ENCODE measurements at regions not wholly inside any gene's neighbourhood (a gene's known extent, or its start where the extent isn't known, plus 50 kb on each side); places are given as distances from the start of the nearest gene placed in this dataset.

DNA sequence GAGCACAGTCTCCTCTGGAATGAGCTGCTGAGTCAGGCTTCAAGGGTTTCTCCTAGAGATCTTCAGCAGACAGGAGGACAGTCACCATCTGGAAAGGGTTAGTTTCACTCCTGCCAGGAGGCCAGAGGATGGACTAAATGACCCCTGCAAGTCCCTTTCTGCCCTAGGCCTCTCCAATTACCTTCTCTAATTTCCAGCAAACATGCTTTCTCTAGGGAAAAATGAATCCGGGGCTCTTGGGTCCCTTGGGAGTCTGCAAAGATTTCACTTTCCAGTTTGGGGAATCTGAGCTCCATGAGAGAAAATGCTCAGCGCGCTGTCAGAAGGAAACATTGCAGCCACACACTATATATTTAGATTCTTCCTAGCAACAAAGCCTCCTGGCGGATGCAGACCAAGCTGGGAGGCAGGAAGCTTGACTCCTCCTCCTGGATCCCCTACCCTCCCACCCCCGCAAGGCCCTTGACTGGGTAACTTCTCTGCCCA, 184.4 kb upstream of the CCND2 start:
- SMC1A ChIA-PET (ENCODE audit: uncharacterized antibody, unreplicated experiment): interaction anchor here (0.9 to 1.6 kb wide), 2 partner anchors 18 to 173 kb away, joined by 4 read pairs; no protein-coding TSS in a partner anchor
- POLR2A ChIA-PET: no interaction called here
- no peaks in the 10 kb centered on the region for H3K79me2 ChIP-seq (ENCODE audit: control insufficient read depth, insufficient read depth, low read length)
- H3K4me1 ChIP-seq (ENCODE audit: control insufficient read depth, insufficient read depth, low read length): no peaks in the 10 kb centered on the region; the same call in 1 of the 2 replicates
- no peak overlapping the region for H2AFZ ChIP-seq (ENCODE audit: control insufficient read depth, low read depth, low read length)
- no peaks in the 10 kb centered on the region for H3K27me3 ChIP-seq (replicated peaks in 1 of 2; ENCODE audit: control insufficient read depth in 2 of 2, insufficient read depth in 2 of 2, low read length in 1 of 2)
- CTCF ChIA-PET: interaction anchor here (1.2 kb wide), 1 partner anchor 188 kb away, joined by 3 read pairs; no protein-coding TSS in a partner anchor
- no peaks in the 10 kb centered on the region for H4K20me1 ChIP-seq (ENCODE audit: control insufficient read depth, insufficient read depth)
- ATAC-seq: no peak
- intact Hi-C loops (cut with micrococcal nuclease; ENCODE audit: unreplicated experiment): no loop called here
- no peak overlapping the region for H3K27ac ChIP-seq (ENCODE audit: control insufficient read depth, insufficient read depth)
- no peak overlapping the region for H3K4me2 ChIP-seq (ENCODE audit: control insufficient read depth, insufficient read depth)
- no TSS peak for BruUV-seq (replicated peaks)
- FAIRE-seq: no peak
- no peaks in the 10 kb centered on the region for H3K9me3 ChIP-seq (replicated peaks; ENCODE audit: control insufficient read depth, insufficient read depth, low read length)
- RAD21 ChIA-PET (ENCODE audit: unreplicated experiment): no interaction called here
- no peaks in the 10 kb centered on the region for H3K36me3 ChIP-seq (ENCODE audit: control insufficient read depth in 2 of 2, insufficient read depth in 2 of 2, low read length in 1 of 2)
- 58% methylated on average over 5 of the region's 5 CpGs for WGBS (ENCODE audit: insufficient coverage, insufficient replicate concordance, low lambda C conversion rate, missing lambda C conversion rate)
- in situ Hi-C loops (cut with MboI): no loop called here
- DNase-seq (ENCODE audit: low read depth, low spot score): no peak
- H3K9ac ChIP-seq (ENCODE audit: control insufficient read depth, insufficient read depth, low read length): no peak overlapping the region
- no peak overlapping the region for H3K4me3 ChIP-seq
- no peak for TF ChIP-seq CREB1 (IDR thresholded peaks at IDR 0.05; ENCODE audit: low read depth)
- TF ChIP-seq MLLT1 (IDR thresholded peaks at IDR 0.05): no peak
- no peak for TF ChIP-seq NBN (IDR thresholded peaks at IDR 0.05)
- TF ChIP-seq RCOR1 (conservative IDR thresholded peaks at IDR 0.05; ENCODE audit: low read depth, low read length): no peak
- no peak for TF ChIP-seq CBX3 (IDR thresholded peaks at IDR 0.05; ENCODE audit: borderline replicate concordance, low read depth)
- no peak for TF ChIP-seq PAX8 (IDR thresholded peaks at IDR 0.05)
- no peak for TF ChIP-seq MEF2A (IDR thresholded peaks at IDR 0.05; ENCODE audit: insufficient read depth, low read depth, low read length)
- TF ChIP-seq ASH2L (IDR thresholded peaks at IDR 0.05; ENCODE audit: borderline replicate concordance, low read depth): no peak
- TF ChIP-seq EP300 (IDR thresholded peaks at IDR 0.05; ENCODE audit: borderline replicate concordance in 1 of 2, control insufficient read depth in 1 of 2, low read depth in 2 of 2, low read length in 2 of 2): no peak
- no peak for TF ChIP-seq NKRF (conservative IDR thresholded peaks at IDR 0.05)
- no peak for TF ChIP-seq SUZ12 (IDR thresholded peaks at IDR 0.05; ENCODE audit: unreplicated experiment)
- TF ChIP-seq, protein P1, sequence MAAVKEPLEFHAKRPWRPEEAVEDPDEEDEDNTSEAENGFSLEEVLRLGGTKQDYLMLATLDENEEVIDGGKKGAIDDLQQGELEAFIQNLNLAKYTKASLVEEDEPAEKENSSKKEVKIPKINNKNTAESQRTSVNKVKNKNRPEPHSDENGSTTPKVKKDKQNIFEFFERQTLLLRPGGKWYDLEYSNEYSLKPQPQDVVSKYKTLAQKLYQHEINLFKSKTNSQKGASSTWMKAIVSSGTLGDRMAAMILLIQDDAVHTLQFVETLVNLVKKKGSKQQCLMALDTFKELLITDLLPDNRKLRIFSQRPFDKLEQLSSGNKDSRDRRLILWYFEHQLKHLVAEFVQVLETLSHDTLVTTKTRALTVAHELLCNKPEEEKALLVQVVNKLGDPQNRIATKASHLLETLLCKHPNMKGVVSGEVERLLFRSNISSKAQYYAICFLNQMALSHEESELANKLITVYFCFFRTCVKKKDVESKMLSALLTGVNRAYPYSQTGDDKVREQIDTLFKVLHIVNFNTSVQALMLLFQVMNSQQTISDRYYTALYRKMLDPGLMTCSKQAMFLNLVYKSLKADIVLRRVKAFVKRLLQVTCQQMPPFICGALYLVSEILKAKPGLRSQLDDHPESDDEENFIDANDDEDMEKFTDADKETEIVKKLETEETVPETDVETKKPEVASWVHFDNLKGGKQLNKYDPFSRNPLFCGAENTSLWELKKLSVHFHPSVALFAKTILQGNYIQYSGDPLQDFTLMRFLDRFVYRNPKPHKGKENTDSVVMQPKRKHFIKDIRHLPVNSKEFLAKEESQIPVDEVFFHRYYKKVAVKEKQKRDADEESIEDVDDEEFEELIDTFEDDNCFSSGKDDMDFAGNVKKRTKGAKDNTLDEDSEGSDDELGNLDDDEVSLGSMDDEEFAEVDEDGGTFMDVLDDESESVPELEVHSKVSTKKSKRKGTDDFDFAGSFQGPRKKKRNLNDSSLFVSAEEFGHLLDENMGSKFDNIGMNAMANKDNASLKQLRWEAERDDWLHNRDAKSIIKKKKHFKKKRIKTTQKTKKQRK (IDR thresholded peaks at IDR 0.05; ENCODE audit: low read depth, low read length): no peak
- TF ChIP-seq CHD1 (IDR thresholded peaks at IDR 0.05; ENCODE audit: low read depth, low read length): no peak
- no peak for TF ChIP-seq MEF2B (IDR thresholded peaks at IDR 0.05; ENCODE audit: partially characterized antibody, poor library complexity, severe bottlenecking)
